ENCODE measurements at regions not wholly inside any gene's neighbourhood (a gene's known extent, or its start where the extent isn't known, plus 50 kb on each side); places are given as distances from the start of the nearest gene placed in this dataset.

DNA sequence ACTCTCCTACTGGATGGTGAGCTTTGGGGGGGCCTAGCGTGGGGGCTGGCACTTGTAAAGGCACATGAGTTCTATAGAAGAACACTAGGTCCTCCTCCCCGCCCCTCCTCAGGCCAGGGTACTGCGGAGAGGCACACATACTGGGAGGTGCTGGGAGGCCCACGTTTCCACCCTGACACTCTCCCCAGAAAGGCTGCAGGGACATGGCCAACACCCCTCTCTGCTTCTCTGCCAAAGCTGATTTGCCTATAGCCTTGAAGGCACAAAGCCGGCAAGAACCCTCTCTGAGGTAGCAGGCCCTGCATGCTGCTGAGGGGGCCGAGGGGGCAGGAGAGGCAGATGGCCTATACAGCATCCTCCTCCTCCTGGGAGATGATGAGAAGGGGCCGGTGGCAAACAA lies 112.8 kb downstream of the BUD13 start:
- TF ChIP-seq, protein P1, sequence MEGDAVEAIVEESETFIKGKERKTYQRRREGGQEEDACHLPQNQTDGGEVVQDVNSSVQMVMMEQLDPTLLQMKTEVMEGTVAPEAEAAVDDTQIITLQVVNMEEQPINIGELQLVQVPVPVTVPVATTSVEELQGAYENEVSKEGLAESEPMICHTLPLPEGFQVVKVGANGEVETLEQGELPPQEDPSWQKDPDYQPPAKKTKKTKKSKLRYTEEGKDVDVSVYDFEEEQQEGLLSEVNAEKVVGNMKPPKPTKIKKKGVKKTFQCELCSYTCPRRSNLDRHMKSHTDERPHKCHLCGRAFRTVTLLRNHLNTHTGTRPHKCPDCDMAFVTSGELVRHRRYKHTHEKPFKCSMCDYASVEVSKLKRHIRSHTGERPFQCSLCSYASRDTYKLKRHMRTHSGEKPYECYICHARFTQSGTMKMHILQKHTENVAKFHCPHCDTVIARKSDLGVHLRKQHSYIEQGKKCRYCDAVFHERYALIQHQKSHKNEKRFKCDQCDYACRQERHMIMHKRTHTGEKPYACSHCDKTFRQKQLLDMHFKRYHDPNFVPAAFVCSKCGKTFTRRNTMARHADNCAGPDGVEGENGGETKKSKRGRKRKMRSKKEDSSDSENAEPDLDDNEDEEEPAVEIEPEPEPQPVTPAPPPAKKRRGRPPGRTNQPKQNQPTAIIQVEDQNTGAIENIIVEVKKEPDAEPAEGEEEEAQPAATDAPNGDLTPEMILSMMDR (IDR thresholded peaks at IDR 0.05) = no peak
- no peak for TF ChIP-seq POLR2AphosphoS5 (IDR thresholded peaks at IDR 0.05)
- no peak for TF ChIP-seq POLR2A (IDR thresholded peaks at IDR 0.05)

Measured in gastroesophageal sphincter (tissue), 3 donors.